Astrocyte (in vitro differentiated cells and primary cell): ENCODE measurements at regions not wholly inside any gene's neighbourhood (a gene's known extent, or its start where the extent isn't known, plus 50 kb on each side); places are given as distances from the start of the nearest gene placed in this dataset.

Source experiments
- EZH2 ChIP-seq: IDR thresholded peaks from 2 replicates; pipeline ENCODE4 v1.6.1; 2012; ENCODE audit warnings: mild to moderate bottlenecking, low read length, inconsistent platforms; ENCODE audit not compliant: insufficient read depth
- TF ChIP-seq, protein P1 (sequence below): IDR thresholded peaks from 2 replicates; pipeline ENCODE4 v1.5.1; 2011; ENCODE audit warnings: low read depth, mild to moderate bottlenecking, inconsistent platforms, low read length, moderate library complexity; ENCODE audit not compliant: insufficient read depth

DNA sequence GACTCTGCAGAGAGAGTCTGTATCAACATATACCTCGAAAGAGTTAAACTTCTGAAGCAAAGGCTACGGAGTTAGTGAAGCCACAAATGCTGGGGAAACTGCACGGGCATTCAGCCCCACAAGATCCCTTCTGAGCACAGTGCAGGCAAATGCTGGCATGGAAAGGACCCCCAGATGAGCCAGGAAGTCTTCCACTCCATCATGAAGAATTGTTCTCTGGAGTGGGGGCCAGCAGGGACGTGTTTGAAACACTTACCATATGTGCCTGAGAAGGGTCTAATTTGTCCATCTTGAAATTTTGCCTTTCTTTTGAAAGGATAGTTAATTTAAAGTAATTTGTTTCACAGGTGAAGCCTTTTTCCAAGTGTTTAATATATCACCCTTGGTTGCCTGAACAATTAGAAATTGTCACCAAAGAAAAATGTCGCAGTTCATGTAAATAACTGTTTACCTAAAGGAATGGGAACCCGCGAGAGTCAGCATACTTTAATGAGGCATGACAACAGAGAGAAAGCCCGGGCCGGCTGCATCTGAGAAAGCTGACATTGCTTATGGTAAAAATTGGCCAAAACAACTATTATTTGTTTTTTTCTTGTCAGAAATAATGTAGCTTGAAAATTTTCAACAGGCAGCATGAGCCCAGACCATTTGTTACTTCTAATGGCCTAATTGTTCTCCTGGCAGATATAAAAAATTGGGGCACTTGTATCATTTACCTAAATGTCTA, 287.6 kb upstream of the MGMT start:
- TF ChIP-seq, protein P1, sequence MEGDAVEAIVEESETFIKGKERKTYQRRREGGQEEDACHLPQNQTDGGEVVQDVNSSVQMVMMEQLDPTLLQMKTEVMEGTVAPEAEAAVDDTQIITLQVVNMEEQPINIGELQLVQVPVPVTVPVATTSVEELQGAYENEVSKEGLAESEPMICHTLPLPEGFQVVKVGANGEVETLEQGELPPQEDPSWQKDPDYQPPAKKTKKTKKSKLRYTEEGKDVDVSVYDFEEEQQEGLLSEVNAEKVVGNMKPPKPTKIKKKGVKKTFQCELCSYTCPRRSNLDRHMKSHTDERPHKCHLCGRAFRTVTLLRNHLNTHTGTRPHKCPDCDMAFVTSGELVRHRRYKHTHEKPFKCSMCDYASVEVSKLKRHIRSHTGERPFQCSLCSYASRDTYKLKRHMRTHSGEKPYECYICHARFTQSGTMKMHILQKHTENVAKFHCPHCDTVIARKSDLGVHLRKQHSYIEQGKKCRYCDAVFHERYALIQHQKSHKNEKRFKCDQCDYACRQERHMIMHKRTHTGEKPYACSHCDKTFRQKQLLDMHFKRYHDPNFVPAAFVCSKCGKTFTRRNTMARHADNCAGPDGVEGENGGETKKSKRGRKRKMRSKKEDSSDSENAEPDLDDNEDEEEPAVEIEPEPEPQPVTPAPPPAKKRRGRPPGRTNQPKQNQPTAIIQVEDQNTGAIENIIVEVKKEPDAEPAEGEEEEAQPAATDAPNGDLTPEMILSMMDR = no peak
- TF ChIP-seq EZH2 = no peak
